Endothelial cell of umbilical vein (primary cell): ENCODE measurements at regions not wholly inside any gene's neighbourhood (a gene's known extent, or its start where the extent isn't known, plus 50 kb on each side); places are given as distances from the start of the nearest gene placed in this dataset.

Experiments used
- BruUV-seq: library from RNA; stranded (reverse); fragments of 400-500 nt; replicated peaks from 2 replicates; lab custom pipeline; 2021; lab: Mats Ljungman, UMichigan
- CTCF ChIA-PET: fragments of 300-600, 350-600 bp; sonication (Branson Sonifier 250); formaldehyde crosslinking; loops from one replicate; lab custom pipeline; 2021; ENCODE audit warnings: antibody characterized with exemption, inconsistent platforms; lab: Charles Lee
- POLR2A ChIA-PET: fragments of 300-600, 350-600 bp; sonication (Branson Sonifier 250); formaldehyde crosslinking; loops from one replicate; lab custom pipeline; 2021; ENCODE audit warnings: antibody characterized with exemption, inconsistent platforms; lab: Charles Lee
- DNase-seq: peaks from one replicate; pipeline ENCODE4 v3.0.0-alpha.2; 2011; ENCODE audit warnings: low read depth, low spot score
- FAIRE-seq: peaks from 2 replicates; lab custom pipeline; 2011; peaks lifted over from hg19 to GRCh38; lab: Jason Lieb, UNC
- H2AFZ ChIP-seq: 2 replicates; pipeline ENCODE4 v1.6.0; 2012; ENCODE audit warnings: low read depth, low read length, control low read depth, inconsistent platforms
- H3K27ac ChIP-seq: 2 replicates; pipeline ENCODE4 v1.5.1; 2011; ENCODE audit warnings: low read depth, mild to moderate bottlenecking, control low read depth, low read length, moderate library complexity; ENCODE audit not compliant: insufficient read depth
- H3K27me3 ChIP-seq, 2 experiments: 2 replicates each; pipeline versions ENCODE4 v1.6.0 to v1.6.1; 2011; ENCODE audit warnings: low read length in 2 of 2, mixed read lengths in 1 of 2; ENCODE audit not compliant: control insufficient read depth in 2 of 2, insufficient read depth in 2 of 2
- H3K36me3 ChIP-seq, 2 experiments: 2 replicates in 1 of 2; 3 replicates in 1 of 2; pipeline ENCODE4 v1.5.1; 2011; ENCODE audit warnings: low read length in 2 of 2, mild to moderate bottlenecking in 1 of 2, moderate library complexity in 1 of 2; ENCODE audit not compliant: control insufficient read depth in 2 of 2, insufficient read depth in 2 of 2; ENCODE audit errors: extremely low read depth in 1 of 2
- H3K4me1 ChIP-seq: 3 replicates; pipeline ENCODE4 v1.5.1; 2011; ENCODE audit warnings: mild to moderate bottlenecking, low read length; ENCODE audit not compliant: control insufficient read depth, insufficient read depth; ENCODE audit errors: extremely low read depth
- H3K4me2 ChIP-seq: 2 replicates; pipeline ENCODE4 v1.6.1; 2011; ENCODE audit warnings: low read length, control low read depth, mixed read lengths; ENCODE audit not compliant: insufficient read depth
- H3K4me3 ChIP-seq, 3 experiments: fragments of 200-600 bp in 1 of 3; sonication (generic), shearing (Covaris generic) in 1 of 3; replicated peaks in 1 of 3; 2 replicates each; pipeline ENCODE4 v1.5.1; 2011 to 2016; ENCODE audit warnings: control low read depth in 3 of 3, low read length in 3 of 3, mild to moderate bottlenecking in 2 of 3, inconsistent platforms in 1 of 3, low read depth in 1 of 3, moderate library complexity in 1 of 3; ENCODE audit not compliant: insufficient read depth in 1 of 3
- H3K79me2 ChIP-seq: 2 replicates; pipeline ENCODE4 v1.6.0; 2012; ENCODE audit warnings: low read length, inconsistent platforms; ENCODE audit not compliant: control insufficient read depth, insufficient read depth
- H3K9ac ChIP-seq: replicated peaks from 2 replicates; pipeline ENCODE3; 2011; ENCODE audit warnings: low read length, control low read depth; ENCODE audit not compliant: insufficient read depth; ENCODE audit errors: extremely low read depth
- H3K9me1 ChIP-seq: replicated peaks from 3 replicates; pipeline ENCODE4 v1.6.0; 2011; ENCODE audit warnings: mild to moderate bottlenecking, low read length; ENCODE audit not compliant: control insufficient read depth, insufficient read depth; ENCODE audit errors: extremely low read depth
- H3K9me3 ChIP-seq: replicated peaks from 2 replicates; pipeline ENCODE4 v1.5.1; 2012; ENCODE audit warnings: low read length, inconsistent platforms; ENCODE audit not compliant: control insufficient read depth, insufficient read depth
- H4K20me1 ChIP-seq: replicated peaks from 2 replicates; pipeline ENCODE3; 2011; ENCODE audit warnings: mild to moderate bottlenecking, low read length; ENCODE audit not compliant: control insufficient read depth, insufficient read depth; ENCODE audit errors: extremely low read depth
- EZH2 ChIP-seq: IDR thresholded peaks from 2 replicates; pipeline ENCODE4 v1.6.1; 2012; ENCODE audit warnings: borderline replicate concordance, low read depth, mild to moderate bottlenecking, moderate library complexity, low read length, inconsistent platforms; ENCODE audit not compliant: severe bottlenecking
- FOS ChIP-seq: IDR thresholded peaks from 2 replicates; pipeline ENCODE4 v1.6.1; 2011; ENCODE audit warnings: mild to moderate bottlenecking, low read length, moderate library complexity, borderline replicate concordance; ENCODE audit not compliant: insufficient read depth
- GATA2 ChIP-seq: IDR thresholded peaks from 2 replicates; pipeline ENCODE4 v1.7.0; 2011; ENCODE audit warnings: low read depth, mild to moderate bottlenecking, moderate library complexity, mixed read lengths, low read length; ENCODE audit not compliant: insufficient read length, insufficient read depth
- JUN ChIP-seq: IDR thresholded peaks from 2 replicates; pipeline ENCODE4 v1.6.1; 2011; ENCODE audit warnings: borderline replicate concordance, low read depth; ENCODE audit not compliant: insufficient read length, insufficient read depth
- MYC ChIP-seq: IDR thresholded peaks from one replicate; pipeline ENCODE4 v1.6.1; 2011; ENCODE audit warnings: mild to moderate bottlenecking, low read depth, low read length
- POLR2A ChIP-seq: IDR thresholded peaks from 2 replicates; pipeline ENCODE4 v1.6.1; 2012; ENCODE audit warnings: low read depth, mild to moderate bottlenecking, control low read depth, low read length
- POLR2AphosphoS5 ChIP-seq: IDR thresholded peaks from 2 replicates; pipeline ENCODE4 v1.6.1; 2012; ENCODE audit warnings: low read depth, mild to moderate bottlenecking, control low read depth, low read length, moderate library complexity; ENCODE audit not compliant: insufficient read depth
- dilution Hi-C: fragments of 300-500 bp; cut with MboI; formaldehyde crosslinking; loops from one replicate; pipeline ENCODE4 v1.15.0; 2019; ENCODE audit warnings: low sequenced_read_pairs; ENCODE audit not compliant: extremely low pct_ligation_motif_present
- intact Hi-C: fragments of 100-400 bp; cut with micrococcal nuclease; formaldehyde crosslinking; loops from one replicate; pipeline ENCODE4 v1.10.0; 2022
- TF ChIP-seq, protein P1 (sequence below), 2 donors: IDR thresholded peaks; 1 replicate in 1 of 2; 2 replicates in 1 of 2; pipeline ENCODE4 v1.5.1; 2011; ENCODE audit warnings: low read length in 2 of 2, mild to moderate bottlenecking in 2 of 2, moderate library complexity in 2 of 2, control low read depth in 1 of 2, inconsistent platforms in 1 of 2, low read depth in 1 of 2; ENCODE audit not compliant: insufficient read depth in 1 of 2; ENCODE audit errors: extremely low read depth in 1 of 2
- TF ChIP-seq, protein P2 (sequence below): IDR thresholded peaks from 2 replicates; pipeline ENCODE4 v1.6.1; 2011; ENCODE audit not compliant: insufficient read depth, insufficient read length

DNA sequence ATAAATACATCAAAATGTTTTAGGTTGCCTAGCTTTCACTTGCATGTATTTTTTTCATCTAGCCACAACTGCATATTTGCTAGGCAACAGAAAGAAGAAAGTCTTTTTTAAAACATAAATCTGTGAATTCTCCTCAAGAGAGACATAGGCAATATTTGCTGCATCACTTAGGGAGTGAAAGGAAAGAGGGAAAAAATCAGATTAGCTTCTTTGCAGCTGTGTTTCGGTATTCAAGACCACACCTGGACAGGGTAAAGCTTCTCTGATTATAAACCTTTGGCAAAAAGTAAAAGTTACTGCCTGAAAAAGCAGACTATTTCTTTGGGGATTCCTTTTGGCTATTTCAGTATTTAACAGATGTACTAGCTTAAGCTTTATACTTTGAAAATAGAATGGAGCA lies 280.9 kb upstream of the ZSWIM2 start:
- CTCF ChIA-PET: interaction anchor here (1.0 kb wide), 2 partner anchors 227 to 267 kb away, joined by 3 read pairs; no protein-coding TSS in a partner anchor
- POLR2A ChIA-PET: interaction anchor here (0.9 kb wide), 1 partner anchor 318 kb away, joined by 3 read pairs; the partner anchor contains the start of gene CALCRL
- intact Hi-C loops: no loop called here

More for the DNA sequence above, 280.9 kb upstream of the ZSWIM2 start:
- FAIRE-seq (no peak), DNase-seq (no peak)
- no peaks in the 10 kb centered on the region for H3K27me3 ChIP-seq
- no peaks in the 10 kb centered on the region for H3K4me1 ChIP-seq
- BruUV-seq: no TSS peak
- no peak for TF ChIP-seq FOS
- no peak for TF ChIP-seq GATA2
- TF ChIP-seq, protein P1, sequence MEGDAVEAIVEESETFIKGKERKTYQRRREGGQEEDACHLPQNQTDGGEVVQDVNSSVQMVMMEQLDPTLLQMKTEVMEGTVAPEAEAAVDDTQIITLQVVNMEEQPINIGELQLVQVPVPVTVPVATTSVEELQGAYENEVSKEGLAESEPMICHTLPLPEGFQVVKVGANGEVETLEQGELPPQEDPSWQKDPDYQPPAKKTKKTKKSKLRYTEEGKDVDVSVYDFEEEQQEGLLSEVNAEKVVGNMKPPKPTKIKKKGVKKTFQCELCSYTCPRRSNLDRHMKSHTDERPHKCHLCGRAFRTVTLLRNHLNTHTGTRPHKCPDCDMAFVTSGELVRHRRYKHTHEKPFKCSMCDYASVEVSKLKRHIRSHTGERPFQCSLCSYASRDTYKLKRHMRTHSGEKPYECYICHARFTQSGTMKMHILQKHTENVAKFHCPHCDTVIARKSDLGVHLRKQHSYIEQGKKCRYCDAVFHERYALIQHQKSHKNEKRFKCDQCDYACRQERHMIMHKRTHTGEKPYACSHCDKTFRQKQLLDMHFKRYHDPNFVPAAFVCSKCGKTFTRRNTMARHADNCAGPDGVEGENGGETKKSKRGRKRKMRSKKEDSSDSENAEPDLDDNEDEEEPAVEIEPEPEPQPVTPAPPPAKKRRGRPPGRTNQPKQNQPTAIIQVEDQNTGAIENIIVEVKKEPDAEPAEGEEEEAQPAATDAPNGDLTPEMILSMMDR (IDR thresholded peaks at IDR 0.05; ENCODE audit: extremely low read depth in 1 of 2, insufficient read depth in 1 of 2, low read depth in 1 of 2, low read length in 2 of 2): no peak
- no peak for TF ChIP-seq JUN
- TF ChIP-seq, protein P2, sequence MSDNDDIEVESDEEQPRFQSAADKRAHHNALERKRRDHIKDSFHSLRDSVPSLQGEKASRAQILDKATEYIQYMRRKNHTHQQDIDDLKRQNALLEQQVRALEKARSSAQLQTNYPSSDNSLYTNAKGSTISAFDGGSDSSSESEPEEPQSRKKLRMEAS: no peak
- TF ChIP-seq MYC: no peak
- no peak for TF ChIP-seq EZH2
- TF ChIP-seq POLR2AphosphoS5: no peak
- no peak for TF ChIP-seq POLR2A
- no peaks in the 10 kb centered on the region for H3K36me3 ChIP-seq
- H3K79me2 ChIP-seq: no peaks in the 10 kb centered on the region
- dilution Hi-C loops: no loop called here
- no peaks in the 10 kb centered on the region for H3K9me1 ChIP-seq
- H3K4me3 ChIP-seq: no peak overlapping the region
- H3K9me3 ChIP-seq: no peaks in the 10 kb centered on the region
- no peak overlapping the region for H3K4me2 ChIP-seq
- no peak overlapping the region for H3K27ac ChIP-seq
- no peak overlapping the region for H3K9ac ChIP-seq
- no peaks in the 10 kb centered on the region for H4K20me1 ChIP-seq
- no peak overlapping the region for H2AFZ ChIP-seq
